ENCODE measurements at regions not wholly inside any gene's neighbourhood (a gene's known extent, or its start where the extent isn't known, plus 50 kb on each side); places are given as distances from the start of the nearest gene placed in this dataset.

DNA sequence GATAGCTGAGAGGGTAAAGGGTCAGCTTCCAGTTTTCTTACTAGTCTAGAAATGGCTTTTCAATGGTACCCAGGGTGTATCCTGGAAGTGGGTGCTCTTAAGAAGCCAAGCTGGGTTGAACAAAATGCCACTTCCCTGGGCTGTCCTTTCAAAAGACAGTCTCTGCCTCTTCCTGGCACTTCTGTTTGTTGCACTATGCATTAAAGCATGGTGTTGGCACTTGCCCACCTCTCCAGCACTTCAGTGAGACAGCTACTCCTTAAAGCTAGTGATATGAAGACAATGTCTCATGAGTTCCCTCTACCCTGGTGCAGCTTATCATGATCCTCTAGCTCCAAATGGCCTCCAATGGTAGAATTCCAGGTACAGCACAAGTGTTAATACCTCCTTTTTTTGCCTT is 74.3 kb upstream of the IGFBP5 start:
- DNase-seq, result no peak
- Histone ChIP-seq H3K4me3 (no peak overlapping the region), H3K36me3 (no peaks in the 10 kb centered on the region), H3K9me3 (no peaks in the 10 kb centered on the region), H3K4me1 (ENCODE audit: insufficient read depth) (peaks cover 12% of the 10 kb centered on the region), H3K27me3 (no peaks in the 10 kb centered on the region), H3K27ac (no peak overlapping the region)
- intact Hi-C loops (cut with DNase I), result no loop called here
- TF ChIP-seq EP300 (IDR thresholded peaks at IDR 0.05), result no peak
- no peak for TF ChIP-seq CTCF (IDR thresholded peaks at IDR 0.05)

GRCh38 chr2:216768908-216769411 is 73.6 kb upstream of the IGFBP5 start:
- no peaks in the 10 kb centered on the region for H3K27me3 ChIP-seq
- TF ChIP-seq CTCF (IDR thresholded peaks at IDR 0.05) (no peak), EP300 (IDR thresholded peaks at IDR 0.05) (no peak), POLR2A (IDR thresholded peaks at IDR 0.05) (no peak)
- no peaks in the 10 kb centered on the region for H3K36me3 ChIP-seq
- 49 to 66% (median 51%) methylated on average over 3 of the region's 3 CpGs for WGBS, 3 donors
- H3K27ac ChIP-seq, result no peak overlapping the region
- H3K9me3 ChIP-seq, result no peaks in the 10 kb centered on the region
- intact Hi-C loops (cut with DNase I), result no loop called here
- H3K4me3 ChIP-seq, result no peak overlapping the region
- no peak for DNase-seq
- H3K4me1 ChIP-seq (ENCODE audit: insufficient read depth), result peaks cover 12% of the 10 kb centered on the region

DNA sequence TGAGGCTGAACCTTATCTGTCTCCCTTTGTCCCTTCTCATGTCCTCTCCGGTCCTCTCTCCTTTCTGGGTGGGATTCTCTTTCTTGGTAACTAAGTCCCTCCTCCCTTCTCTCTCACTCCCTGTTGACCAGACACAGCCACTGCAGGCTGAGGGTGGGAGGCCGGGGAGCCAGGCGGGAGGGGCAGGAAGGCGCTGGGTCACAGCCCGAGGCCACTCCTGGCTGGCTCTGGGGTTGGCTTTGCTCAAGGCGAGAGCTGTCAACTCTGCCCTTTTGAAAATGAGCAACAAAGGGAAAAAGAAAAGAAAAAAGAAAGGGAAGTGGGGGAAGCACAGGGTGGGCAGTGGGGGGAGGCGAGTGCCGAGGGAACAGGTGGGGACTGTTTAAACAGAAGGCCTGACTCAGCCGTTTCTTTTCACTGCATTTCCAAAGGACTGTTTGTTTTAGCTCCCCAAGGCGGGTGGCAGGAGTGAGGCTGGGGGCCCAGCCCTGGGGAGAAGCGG is 70.5 kb upstream of the IGFBP5 start:
- peak in 1 of 3 donors; percentile 16 for TF ChIP-seq CTCF (IDR thresholded peaks at IDR 0.05)
- TF ChIP-seq POLR2A (IDR thresholded peaks at IDR 0.05), result no peak
- DNase-seq, result peak; percentile 69 to 82 (median 75)
- Histone ChIP-seq H3K27ac (peak overlapping the region; percentile 44 to 64), H3K4me1 (ENCODE audit: insufficient read depth) (peaks cover 12% of the 10 kb centered on the region), H3K9me3 (no peaks in the 10 kb centered on the region), H3K36me3 (no peaks in the 10 kb centered on the region), H3K27me3 (no peaks in the 10 kb centered on the region), H3K4me3 (no peak overlapping the region)
- intact Hi-C loops (cut with DNase I), result no loop called here
- 15 to 27% (median 16%) methylated on average over 11 of the region's 11 CpGs for WGBS, 3 donors

GRCh38 chr2:216763396-216763795 is 68.0 kb upstream of the IGFBP5 start:
- H3K4me1 ChIP-seq (ENCODE audit: insufficient read depth), result peaks cover 14% of the 10 kb centered on the region

More at GRCh38 chr2:216763396-216763795, 68.0 kb upstream of the IGFBP5 start:
- Histone ChIP-seq H3K27me3 (no peaks in the 10 kb centered on the region), H3K27ac (no peak overlapping the region), H3K36me3 (no peaks in the 10 kb centered on the region), H3K4me3 (no peak overlapping the region), H3K9me3 (no peaks in the 10 kb centered on the region)
- no peak for DNase-seq
- intact Hi-C loops (cut with DNase I), result no loop called here
- TF ChIP-seq CTCF (IDR thresholded peaks at IDR 0.05), result no peak
- no peak for TF ChIP-seq EP300 (IDR thresholded peaks at IDR 0.05)
- no peak for TF ChIP-seq POLR2A (IDR thresholded peaks at IDR 0.05)
